GM10248 (cell line): ENCODE measurements at regions not wholly inside any gene's neighbourhood (a gene's known extent, or its start where the extent isn't known, plus 50 kb on each side); places are given as distances from the start of the nearest gene placed in this dataset.

ENCODE experiments used
- CTCF ChIA-PET: fragments of 300-600 bp; sonication (Branson Sonifier 250); formaldehyde crosslinking; extraction: SDS; loops from one replicate; lab custom pipeline; 2021; ENCODE audit warnings: antibody characterized with exemption; lab: Yijun Ruan, JAX
- POLR2A ChIA-PET: fragments of 350-650 bp; sonication (Branson Sonifier 250); formaldehyde crosslinking; extraction: SDS; loops from one replicate; lab custom pipeline; 2020; ENCODE audit warnings: antibody characterized with exemption; lab: Yijun Ruan, JAX
- DNase-seq: peaks from one replicate; pipeline ENCODE4 v3.0.0; 2012; ENCODE audit errors: extremely low spot score
- TF ChIP-seq, protein P1 (sequence below): IDR thresholded peaks from 2 replicates; pipeline ENCODE4 v1.5.1; 2012; ENCODE audit warnings: mild to moderate bottlenecking, low read depth; ENCODE audit errors: extremely low read depth, missing control alignments, control extremely low read depth

- ChIA-PET POLR2A (no interaction called here), CTCF (no interaction called here)
- TF ChIP-seq, protein P1, sequence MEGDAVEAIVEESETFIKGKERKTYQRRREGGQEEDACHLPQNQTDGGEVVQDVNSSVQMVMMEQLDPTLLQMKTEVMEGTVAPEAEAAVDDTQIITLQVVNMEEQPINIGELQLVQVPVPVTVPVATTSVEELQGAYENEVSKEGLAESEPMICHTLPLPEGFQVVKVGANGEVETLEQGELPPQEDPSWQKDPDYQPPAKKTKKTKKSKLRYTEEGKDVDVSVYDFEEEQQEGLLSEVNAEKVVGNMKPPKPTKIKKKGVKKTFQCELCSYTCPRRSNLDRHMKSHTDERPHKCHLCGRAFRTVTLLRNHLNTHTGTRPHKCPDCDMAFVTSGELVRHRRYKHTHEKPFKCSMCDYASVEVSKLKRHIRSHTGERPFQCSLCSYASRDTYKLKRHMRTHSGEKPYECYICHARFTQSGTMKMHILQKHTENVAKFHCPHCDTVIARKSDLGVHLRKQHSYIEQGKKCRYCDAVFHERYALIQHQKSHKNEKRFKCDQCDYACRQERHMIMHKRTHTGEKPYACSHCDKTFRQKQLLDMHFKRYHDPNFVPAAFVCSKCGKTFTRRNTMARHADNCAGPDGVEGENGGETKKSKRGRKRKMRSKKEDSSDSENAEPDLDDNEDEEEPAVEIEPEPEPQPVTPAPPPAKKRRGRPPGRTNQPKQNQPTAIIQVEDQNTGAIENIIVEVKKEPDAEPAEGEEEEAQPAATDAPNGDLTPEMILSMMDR, result no peak
- no peak for DNase-seq
Observed at GRCh38 chr4:13988353-13989305, 361.1 kb upstream of the BOD1L1 start.

- TF ChIP-seq, protein P1, result no peak
- no peak for DNase-seq
- ChIA-PET CTCF (no interaction called here), POLR2A (no interaction called here)
Observed at GRCh38 chr4:13989501-13989900, 362.0 kb upstream of the BOD1L1 start.

DNA sequence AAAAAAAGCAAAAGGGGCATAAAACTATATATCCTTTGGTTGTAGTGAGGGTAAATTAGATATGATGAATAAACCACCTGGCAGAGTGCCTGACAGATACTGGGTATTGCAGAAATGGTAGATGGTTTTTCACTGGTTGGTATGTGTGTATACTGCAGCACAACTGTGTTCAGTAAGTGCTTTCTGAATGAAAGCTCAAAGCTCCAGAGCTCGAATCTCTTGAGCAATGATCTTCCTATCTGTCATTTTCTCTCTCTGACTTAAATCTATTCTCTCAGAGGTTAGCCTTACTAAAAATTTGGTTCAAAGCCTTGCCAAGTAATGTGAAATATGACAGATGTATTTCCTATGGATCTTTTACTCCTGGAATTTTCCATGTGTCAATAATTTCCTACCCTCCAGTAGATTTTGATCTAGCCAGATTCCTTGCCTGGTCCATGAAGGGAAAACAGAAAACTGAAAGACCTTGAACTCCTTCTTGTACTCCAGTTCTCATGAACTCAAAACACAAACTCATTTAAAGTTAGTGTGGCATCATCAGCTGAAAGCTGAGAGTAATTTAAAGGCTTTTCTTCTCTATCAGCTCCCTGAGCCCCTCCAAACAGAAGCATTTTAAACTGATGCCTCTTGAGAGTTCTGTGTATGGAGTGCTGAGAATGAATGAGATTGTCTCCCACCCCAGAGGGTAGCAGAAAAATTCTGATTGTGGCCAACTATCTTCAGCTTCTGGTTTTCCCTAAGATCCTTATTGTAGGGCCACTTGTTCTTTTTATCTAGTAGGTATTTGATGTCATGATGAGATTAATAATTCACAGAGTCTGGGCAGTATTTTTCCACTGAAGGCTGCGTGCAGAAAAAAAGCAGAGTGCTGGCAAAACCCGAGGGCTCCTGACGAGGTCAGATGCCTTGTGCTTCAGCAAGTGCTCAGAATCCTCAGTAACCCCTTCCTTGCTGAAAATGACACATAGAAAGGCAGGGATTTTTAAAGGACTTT lies 363.4 kb upstream of the BOD1L1 start:
- ChIA-PET CTCF (no interaction called here), POLR2A (no interaction called here)
- DNase-seq, result no peak
- TF ChIP-seq, protein P1, result no peak

DNA sequence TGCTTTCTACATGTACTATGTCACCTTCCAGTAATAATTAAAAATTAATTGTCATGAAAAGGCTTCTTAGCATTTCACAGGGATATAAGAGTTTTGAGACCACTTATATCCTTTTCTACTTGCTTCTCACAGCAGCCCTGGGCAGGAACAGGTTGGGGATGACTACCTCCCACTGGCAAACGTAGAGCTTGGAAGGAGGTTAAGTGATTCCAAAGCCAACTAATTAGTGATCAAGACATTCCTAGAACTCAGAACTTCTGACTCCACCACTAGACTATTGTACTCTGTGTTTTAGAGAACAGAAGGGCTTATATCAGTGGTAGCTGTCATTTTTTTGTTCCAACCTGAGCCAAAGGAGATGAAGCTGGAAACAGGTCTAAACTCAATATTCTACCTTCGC lies 364.5 kb upstream of the BOD1L1 start:
- ChIA-PET POLR2A (no interaction called here), CTCF (interaction anchor here (1.0 kb wide), 1 partner anchor 10 kb away, joined by 4 read pairs; no protein-coding TSS in a partner anchor)
- TF ChIP-seq, protein P1, result no peak
- DNase-seq, result no peak

DNA sequence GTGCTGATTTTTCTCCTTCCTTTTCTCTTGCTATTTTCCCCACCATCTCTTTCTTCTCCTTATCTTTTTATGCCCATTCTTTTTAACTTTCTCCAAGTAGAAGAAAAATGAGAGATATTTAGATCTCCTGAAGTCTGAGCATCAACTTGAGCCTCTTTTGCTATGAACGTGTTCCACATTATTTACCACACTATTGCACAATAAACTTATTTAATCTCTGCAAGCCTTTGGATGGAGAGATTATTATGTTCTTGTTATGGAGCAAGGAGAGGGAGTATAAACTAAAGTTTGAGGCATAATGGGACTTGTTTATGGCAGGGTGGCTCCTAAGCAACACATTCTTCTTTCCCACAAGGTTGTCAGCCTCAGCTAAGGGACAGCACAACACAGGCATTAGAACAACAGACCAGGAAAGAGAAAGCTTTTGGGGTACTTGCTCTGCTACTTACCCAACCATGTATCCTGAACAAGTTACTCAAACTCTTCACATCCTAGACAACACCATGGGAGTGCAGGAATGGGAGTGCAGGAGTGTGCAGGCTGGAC lies 365.5 kb upstream of the BOD1L1 start:
- no peak for DNase-seq
- TF ChIP-seq, protein P1, result no peak
- CTCF ChIA-PET, result interaction anchor here (1.0 kb wide), 1 partner anchor 12 kb away, joined by 4 read pairs; no protein-coding TSS in a partner anchor

DNA sequence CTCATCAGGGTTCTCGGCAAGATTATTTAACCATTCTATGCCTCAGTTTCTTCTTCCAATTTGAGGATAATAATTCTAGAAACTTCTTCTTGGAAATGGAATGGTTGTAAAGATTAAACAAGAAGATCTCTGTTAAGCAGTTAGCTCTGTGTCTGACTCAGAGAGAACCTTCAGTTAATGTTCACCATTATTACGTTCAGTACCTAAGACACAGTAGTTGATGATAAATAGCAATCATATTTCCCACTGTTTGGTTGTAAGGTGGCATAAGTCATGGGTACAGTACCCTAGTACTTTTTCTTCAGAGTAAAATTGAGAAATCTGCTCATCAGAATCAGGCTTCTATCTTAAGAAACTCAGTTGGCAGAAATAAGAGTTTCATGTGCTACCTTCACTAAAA lies 366.5 kb upstream of the BOD1L1 start:
- ChIA-PET POLR2A (no interaction called here), CTCF (no interaction called here)
- DNase-seq, result no peak
- TF ChIP-seq, protein P1, result no peak

More for the DNA sequence above, 365.5 kb upstream of the BOD1L1 start:
- POLR2A ChIA-PET, result no interaction called here
